HEK293T (cell line): ENCODE measurements at regions not wholly inside any gene's neighbourhood (a gene's known extent, or its start where the extent isn't known, plus 50 kb on each side); places are given as distances from the start of the nearest gene placed in this dataset.

Source experiments
- CTBP1 ChIP-seq: fragments of 450-650 bp; IDR thresholded peaks from 2 replicates; pipeline ENCODE4 v1.6.1; 2016; ENCODE audit warnings: borderline replicate concordance
- SP1 ChIP-seq: fragments of 450-650 bp; IDR thresholded peaks from 2 replicates; pipeline ENCODE4 v1.6.1; 2017

GRCh38 chr3:26559227-26559626 is 63.3 kb upstream of the LRRC3B start:
- TF ChIP-seq CTBP1, result no peak
- TF ChIP-seq SP1, result no peak
